Colonic mucosa (tissue), 4 donors: ENCODE measurements at regions not wholly inside any gene's neighbourhood (a gene's known extent, or its start where the extent isn't known, plus 50 kb on each side); places are given as distances from the start of the nearest gene placed in this dataset.

ENCODE experiments used
- DNase-seq: peaks from one replicate; pipeline ENCODE4 v3.0.0-alpha.2; 2020
- H3K27ac ChIP-seq: fragments of 200-600 bp; one replicate; pipeline ENCODE4 v1.8.0; 2021
- H3K27me3 ChIP-seq: fragments of 200-600 bp; one replicate; pipeline ENCODE4 v1.8.0; 2021
- H3K36me3 ChIP-seq: fragments of 200-600 bp; one replicate; pipeline ENCODE4 v1.8.0; 2021
- H3K4me1 ChIP-seq: fragments of 200-600 bp; one replicate; pipeline ENCODE4 v1.8.0; 2021; ENCODE audit warnings: mild to moderate bottlenecking
- H3K4me3 ChIP-seq: fragments of 200-600 bp; one replicate; pipeline ENCODE4 v1.8.0; 2021
- H3K9ac ChIP-seq, 2 donors: one replicate each; pipeline ENCODE4 v1.7.0; 2013; ENCODE audit warnings: control low read depth in 2 of 2, low read depth in 2 of 2, low read length in 2 of 2
- H3K9me3 ChIP-seq: fragments of 200-600 bp; one replicate; pipeline ENCODE4 v1.8.0; 2021
- CTCF ChIP-seq: fragments of 200-600 bp; IDR thresholded peaks from one replicate; pipeline ENCODE4 v1.8.0; 2022; ENCODE audit warnings: antibody characterized with exemption, mild to moderate bottlenecking
- intact Hi-C: fragments of 100-400 bp; cut with DNase I; formaldehyde crosslinking; loops from one replicate; pipeline ENCODE4 v1.14.1; 2022
- donor health status: healthy.
- donor health status: DM: no; HTN: no; CAD: no.
- donor health status: DM: no; HTN: no; CAD: no.

- intact Hi-C loops: no loop called here
- TF ChIP-seq CTCF: no peak
- Histone ChIP-seq H3K9ac (no peak overlapping the region), H3K36me3 (no peaks in the 10 kb centered on the region), H3K27me3 (no peaks in the 10 kb centered on the region), H3K9me3 (no peaks in the 10 kb centered on the region), H3K4me3 (no peak overlapping the region), H3K4me1 (peaks cover 6% of the 10 kb centered on the region), H3K27ac (no peak overlapping the region)
- DNase-seq: peak; percentile 38
These were observed 163.6 kb upstream of the PREP start for GRCh38 chr6:105566503-105566902.

GRCh38 chr6:105564121-105564902, 161.4 kb upstream of the PREP start:
- H3K27me3 ChIP-seq: no peaks in the 10 kb centered on the region
- H3K9ac ChIP-seq: no peak overlapping the region
- no peak overlapping the region for H3K27ac ChIP-seq
- H3K9me3 ChIP-seq: no peaks in the 10 kb centered on the region
- no peak overlapping the region for H3K4me3 ChIP-seq
- intact Hi-C loops: no loop called here
- H3K4me1 ChIP-seq: peaks cover 6% of the 10 kb centered on the region
- no peaks in the 10 kb centered on the region for H3K36me3 ChIP-seq
- TF ChIP-seq CTCF: no peak
- DNase-seq: no peak

- Histone ChIP-seq H3K9me3 (no peaks in the 10 kb centered on the region), H3K27ac (no peak overlapping the region), H3K36me3 (no peaks in the 10 kb centered on the region), H3K4me3 (no peak overlapping the region), H3K4me1 (peaks cover 6% of the 10 kb centered on the region), H3K27me3 (no peaks in the 10 kb centered on the region), H3K9ac (no peak overlapping the region)
- DNase-seq: no peak
- intact Hi-C loops: no loop called here
- TF ChIP-seq CTCF: no peak
These were observed 159.1 kb upstream of the PREP start for GRCh38 chr6:105562027-105562426.

GRCh38 chr6:105561486-105561885, 158.6 kb upstream of the PREP start:
- no peak overlapping the region for H3K4me3 ChIP-seq
- no peak overlapping the region for H3K9ac ChIP-seq
- no peak for DNase-seq
- intact Hi-C loops: no loop called here
- H3K9me3 ChIP-seq: no peaks in the 10 kb centered on the region
- no peak for TF ChIP-seq CTCF
- H3K36me3 ChIP-seq: no peaks in the 10 kb centered on the region
- no peaks in the 10 kb centered on the region for H3K27me3 ChIP-seq
- H3K27ac ChIP-seq: no peak overlapping the region
- peaks cover 4% of the 10 kb centered on the region for H3K4me1 ChIP-seq

GRCh38 chr6:105560611-105561066, 157.8 kb upstream of the PREP start:
- H3K36me3 ChIP-seq: no peaks in the 10 kb centered on the region
- no peak overlapping the region for H3K9ac ChIP-seq
- intact Hi-C loops: no loop called here
- no peak for TF ChIP-seq CTCF
- no peak overlapping the region for H3K27ac ChIP-seq
- no peaks in the 10 kb centered on the region for H3K27me3 ChIP-seq
- H3K9me3 ChIP-seq: no peaks in the 10 kb centered on the region
- no peak overlapping the region for H3K4me3 ChIP-seq
- no peaks in the 10 kb centered on the region for H3K4me1 ChIP-seq
- DNase-seq: no peak
